ENCODE measurements at regions not wholly inside any gene's neighbourhood (a gene's known extent, or its start where the extent isn't known, plus 50 kb on each side); places are given as distances from the start of the nearest gene placed in this dataset.

- TF ChIP-seq ZNF8 (CRISPR knock-in tag; IDR thresholded peaks at IDR 0.05) (no peak), TOX (CRISPR knock-in tag; IDR thresholded peaks at IDR 0.05; ENCODE audit: borderline replicate concordance) (no peak), RARB (CRISPR knock-in tag; IDR thresholded peaks at IDR 0.05) (no peak), BACH2 (CRISPR knock-in tag; IDR thresholded peaks at IDR 0.05; ENCODE audit: borderline replicate concordance) (no peak), ZNF70 (CRISPR knock-in tag; IDR thresholded peaks at IDR 0.05) (no peak), ZNF565 (CRISPR knock-in tag; conservative IDR thresholded peaks at IDR 0.05; ENCODE audit: low read depth) (no peak), ZFP3 (CRISPR knock-in tag; IDR thresholded peaks at IDR 0.05) (no peak), ISL1 (CRISPR knock-in tag; IDR thresholded peaks at IDR 0.05) (no peak), SNAI2 (CRISPR knock-in tag; IDR thresholded peaks at IDR 0.05) (no peak), ARNTL (CRISPR knock-in tag; IDR thresholded peaks at IDR 0.05; ENCODE audit: borderline replicate concordance, low read depth) (no peak), ZC3H10 (CRISPR knock-in tag; IDR thresholded peaks at IDR 0.05) (no peak), TCF4 (CRISPR knock-in tag; IDR thresholded peaks at IDR 0.05; ENCODE audit: borderline replicate concordance) (no peak), CSDC2 (CRISPR knock-in tag; IDR thresholded peaks at IDR 0.05) (no peak), ESRRG (CRISPR knock-in tag; IDR thresholded peaks at IDR 0.05) (no peak), TSHZ2 (CRISPR knock-in tag; IDR thresholded peaks at IDR 0.05) (no peak), OSR1 (CRISPR knock-in tag; IDR thresholded peaks at IDR 0.05) (no peak), ZFP30 (CRISPR knock-in tag; IDR thresholded peaks at IDR 0.05) (no peak)
- TF ChIP-seq, protein P1, sequence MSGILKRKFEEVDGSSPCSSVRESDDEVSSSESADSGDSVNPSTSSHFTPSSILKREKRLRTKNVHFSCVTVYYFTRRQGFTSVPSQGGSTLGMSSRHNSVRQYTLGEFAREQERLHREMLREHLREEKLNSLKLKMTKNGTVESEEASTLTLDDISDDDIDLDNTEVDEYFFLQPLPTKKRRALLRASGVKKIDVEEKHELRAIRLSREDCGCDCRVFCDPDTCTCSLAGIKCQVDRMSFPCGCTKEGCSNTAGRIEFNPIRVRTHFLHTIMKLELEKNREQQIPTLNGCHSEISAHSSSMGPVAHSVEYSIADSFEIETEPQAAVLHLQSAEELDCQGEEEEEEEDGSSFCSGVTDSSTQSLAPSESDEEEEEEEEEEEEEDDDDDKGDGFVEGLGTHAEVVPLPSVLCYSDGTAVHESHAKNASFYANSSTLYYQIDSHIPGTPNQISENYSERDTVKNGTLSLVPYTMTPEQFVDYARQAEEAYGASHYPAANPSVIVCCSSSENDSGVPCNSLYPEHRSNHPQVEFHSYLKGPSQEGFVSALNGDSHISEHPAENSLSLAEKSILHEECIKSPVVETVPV (CRISPR knock-in tag; IDR thresholded peaks at IDR 0.05) = no peak
- TF ChIP-seq, protein P2, sequence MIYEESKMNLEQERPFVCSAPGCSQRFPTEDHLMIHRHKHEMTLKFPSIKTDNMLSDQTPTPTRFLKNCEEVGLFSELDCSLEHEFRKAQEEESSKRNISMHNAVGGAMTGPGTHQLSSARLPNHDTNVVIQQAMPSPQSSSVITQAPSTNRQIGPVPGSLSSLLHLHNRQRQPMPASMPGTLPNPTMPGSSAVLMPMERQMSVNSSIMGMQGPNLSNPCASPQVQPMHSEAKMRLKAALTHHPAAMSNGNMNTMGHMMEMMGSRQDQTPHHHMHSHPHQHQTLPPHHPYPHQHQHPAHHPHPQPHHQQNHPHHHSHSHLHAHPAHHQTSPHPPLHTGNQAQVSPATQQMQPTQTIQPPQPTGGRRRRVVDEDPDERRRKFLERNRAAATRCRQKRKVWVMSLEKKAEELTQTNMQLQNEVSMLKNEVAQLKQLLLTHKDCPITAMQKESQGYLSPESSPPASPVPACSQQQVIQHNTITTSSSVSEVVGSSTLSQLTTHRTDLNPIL (CRISPR knock-in tag; IDR thresholded peaks at IDR 0.05; ENCODE audit: low read depth) = no peak
- ATAC-seq = no peak
These were observed 262.9 kb upstream of the TRPM3 start for GRCh38 chr9:71384343-71384742.

- ATAC-seq = no peak
- TF ChIP-seq TSHZ2 (CRISPR knock-in tag; IDR thresholded peaks at IDR 0.05) (no peak), PPARA (CRISPR knock-in tag; IDR thresholded peaks at IDR 0.05; ENCODE audit: borderline replicate concordance) (no peak), OSR1 (CRISPR knock-in tag; IDR thresholded peaks at IDR 0.05) (no peak), TOX (CRISPR knock-in tag; IDR thresholded peaks at IDR 0.05; ENCODE audit: borderline replicate concordance) (no peak), PATZ1 (CRISPR knock-in tag; IDR thresholded peaks at IDR 0.05; ENCODE audit: borderline replicate concordance) (no peak), CSDC2 (CRISPR knock-in tag; IDR thresholded peaks at IDR 0.05) (no peak)
These were observed 262.0 kb upstream of the TRPM3 start for GRCh38 chr9:71383308-71383940.
